GM23248 (cell line): ENCODE measurements at regions not wholly inside any gene's neighbourhood (a gene's known extent, or its start where the extent isn't known, plus 50 kb on each side); places are given as distances from the start of the nearest gene placed in this dataset.

Source experiments
- EZH2 ChIP-seq: fragments of 200-600 bp; sonication (generic); IDR thresholded peaks from 2 replicates; pipeline ENCODE4 v1.6.1; 2018; ENCODE audit warnings: antibody characterized with exemption, mild to moderate bottlenecking; ENCODE audit not compliant: insufficient read depth, poor library complexity, severe bottlenecking
- EZH2phosphoT487 ChIP-seq: fragments of 200-600 bp; sonication (generic); IDR thresholded peaks from 2 replicates; pipeline ENCODE4 v1.6.1; 2018; ENCODE audit warnings: antibody characterized with exemption, moderate library complexity, mild to moderate bottlenecking, low read depth; ENCODE audit not compliant: insufficient read depth

DNA sequence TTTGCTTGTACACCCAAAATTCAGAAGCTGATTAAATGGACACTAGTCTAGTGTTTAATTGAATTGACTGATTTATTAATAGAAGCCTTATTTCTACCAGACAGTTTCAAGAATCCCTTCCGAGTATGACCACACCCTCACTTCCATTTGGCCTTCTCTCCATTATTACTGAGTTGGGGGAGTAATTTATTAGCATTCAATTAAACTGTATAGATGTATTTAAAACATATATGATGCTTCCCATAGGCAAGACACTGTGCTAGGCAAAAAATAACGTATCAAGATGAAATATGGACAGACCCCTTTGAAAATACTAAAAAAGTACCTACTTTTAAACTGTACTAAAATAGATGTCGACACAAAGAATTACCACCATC is 112.9 kb upstream of the PHACTR1 start:
- TF ChIP-seq EZH2 (no peak), EZH2phosphoT487 (no peak)
